ENCODE measurements at regions not wholly inside any gene's neighbourhood (a gene's known extent, or its start where the extent isn't known, plus 50 kb on each side); places are given as distances from the start of the nearest gene placed in this dataset.
"Not testable (repeated sequence)": the region's sequence is repeated elsewhere in the genome, so short reads cannot be mapped to it uniquely, and the experiment has no call there.

DNA sequence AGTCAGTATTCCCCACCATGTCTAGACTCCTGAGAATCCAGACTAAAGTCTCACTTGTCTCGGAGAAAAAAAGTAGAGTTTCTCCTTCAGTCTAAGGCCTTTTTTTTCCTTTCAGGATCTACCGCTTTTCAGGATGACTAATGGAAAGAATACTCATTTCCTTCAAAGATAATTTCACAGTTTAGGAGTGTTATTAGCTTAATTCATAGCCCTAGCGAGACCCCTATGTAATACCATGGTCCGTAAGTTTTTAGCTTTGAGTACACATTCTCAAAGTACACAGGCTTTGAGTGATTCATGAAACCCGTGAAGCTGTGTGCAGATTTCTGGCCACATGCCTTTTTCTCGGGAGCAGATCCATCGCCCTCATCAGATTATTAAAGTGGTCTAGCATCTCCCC lies 133.1 kb downstream of the SOX4 start:
- Histone ChIP-seq H3K36me3 (no peaks in the 10 kb centered on the region), H3K27ac (no peak overlapping the region), H3K9me3 (replicated peaks) (no peaks in the 10 kb centered on the region)

DNA sequence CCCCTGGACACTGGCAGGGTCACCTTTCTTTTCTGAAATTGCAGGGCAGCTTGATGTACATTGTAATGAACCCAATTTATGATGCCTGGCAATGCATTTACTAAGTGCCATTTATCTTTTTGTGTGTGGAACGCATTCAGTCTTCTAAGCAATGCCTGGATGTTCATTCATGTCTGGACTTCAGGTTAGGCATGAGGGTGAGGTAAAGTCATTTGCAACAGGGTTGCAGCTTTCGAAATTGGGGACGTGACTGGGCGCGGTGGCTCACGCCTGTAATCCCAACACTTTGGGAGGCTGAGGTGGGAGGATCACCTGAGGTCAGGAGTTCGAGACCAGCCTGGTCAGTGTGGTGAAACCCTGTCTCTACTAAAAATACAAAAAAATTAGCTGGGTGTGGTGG lies 134.6 kb downstream of the SOX4 start:
- Histone ChIP-seq H3K9me3 (replicated peaks) (no peaks in the 10 kb centered on the region), H3K27me3 (replicated peaks) (no peaks in the 10 kb centered on the region), H3K4me1 (replicated peaks) (peaks cover 23% of the 10 kb centered on the region), H3K36me3 (no peaks in the 10 kb centered on the region), H3K4me3 (no peak overlapping the region), H3K27ac (no peak overlapping the region)
- DNase-seq (ENCODE audit: low read depth in 1 of 2, low spot score in 2 of 2) = no peak

More for the DNA sequence above, 133.1 kb downstream of the SOX4 start:
- H3K27me3 ChIP-seq (replicated peaks) = no peaks in the 10 kb centered on the region
- no peak overlapping the region for H3K4me3 ChIP-seq
- H3K4me1 ChIP-seq (replicated peaks) = peaks cover 8% of the 10 kb centered on the region
- no peak for DNase-seq (ENCODE audit: low read depth in 1 of 2, low spot score in 2 of 2)

DNA sequence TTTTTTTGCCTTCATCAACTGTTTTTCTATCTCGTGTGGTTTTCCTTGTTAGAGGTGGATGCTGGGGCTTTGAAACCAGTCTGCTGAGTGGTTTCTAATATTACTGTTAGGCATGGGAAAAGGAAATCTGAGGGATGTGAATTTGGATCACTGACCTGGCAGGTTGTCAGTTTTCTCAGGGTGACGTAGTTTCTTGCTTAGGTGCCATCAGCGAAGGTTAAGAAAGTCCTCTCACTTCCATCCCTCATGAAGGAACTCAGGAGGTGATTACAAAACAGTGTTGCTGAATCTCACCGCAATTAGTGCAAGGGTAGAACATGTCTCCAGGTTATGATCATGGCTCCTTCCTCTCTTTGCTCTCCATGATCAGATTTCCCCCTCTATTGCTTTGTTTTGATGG lies 135.9 kb downstream of the SOX4 start:
- Histone ChIP-seq H3K4me3 (no peak overlapping the region), H3K27ac (no peak overlapping the region), H3K36me3 (no peaks in the 10 kb centered on the region), H3K9me3 (replicated peaks) (no peaks in the 10 kb centered on the region), H3K4me1 (replicated peaks) (peaks cover 31% of the 10 kb centered on the region), H3K27me3 (replicated peaks) (no peaks in the 10 kb centered on the region)
- DNase-seq (ENCODE audit: low read depth in 1 of 2, low spot score in 2 of 2) = no peak

DNA sequence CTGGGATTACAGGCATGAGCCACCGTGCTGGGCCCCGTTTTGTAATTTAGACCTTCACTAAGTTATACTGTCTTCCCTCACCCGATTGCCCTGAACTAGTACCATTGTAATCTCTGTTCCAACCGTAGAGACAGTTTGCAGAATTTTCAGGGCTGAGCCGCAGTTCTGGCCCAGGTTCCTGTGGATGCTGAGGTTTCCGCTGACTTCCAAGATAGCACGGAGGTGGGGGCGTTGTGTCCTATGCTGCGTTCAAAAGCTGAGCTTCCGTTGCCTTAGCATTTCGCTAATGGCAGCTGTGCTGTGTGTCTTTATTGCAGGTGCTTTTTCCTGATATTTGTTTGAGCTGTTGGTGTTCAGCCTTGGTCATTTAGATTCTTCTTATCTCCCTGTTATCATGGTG lies 137.0 kb downstream of the SOX4 start:
- H3K4me3 ChIP-seq = no peak overlapping the region
- no peak overlapping the region for H3K27ac ChIP-seq
- H3K36me3 ChIP-seq = no peaks in the 10 kb centered on the region
- no peak for DNase-seq (ENCODE audit: low read depth in 1 of 2, low spot score in 2 of 2)
- no peaks in the 10 kb centered on the region for H3K9me3 ChIP-seq (replicated peaks)
- peaks cover 31% of the 10 kb centered on the region for H3K4me1 ChIP-seq (replicated peaks)
- no peaks in the 10 kb centered on the region for H3K27me3 ChIP-seq (replicated peaks)

DNA sequence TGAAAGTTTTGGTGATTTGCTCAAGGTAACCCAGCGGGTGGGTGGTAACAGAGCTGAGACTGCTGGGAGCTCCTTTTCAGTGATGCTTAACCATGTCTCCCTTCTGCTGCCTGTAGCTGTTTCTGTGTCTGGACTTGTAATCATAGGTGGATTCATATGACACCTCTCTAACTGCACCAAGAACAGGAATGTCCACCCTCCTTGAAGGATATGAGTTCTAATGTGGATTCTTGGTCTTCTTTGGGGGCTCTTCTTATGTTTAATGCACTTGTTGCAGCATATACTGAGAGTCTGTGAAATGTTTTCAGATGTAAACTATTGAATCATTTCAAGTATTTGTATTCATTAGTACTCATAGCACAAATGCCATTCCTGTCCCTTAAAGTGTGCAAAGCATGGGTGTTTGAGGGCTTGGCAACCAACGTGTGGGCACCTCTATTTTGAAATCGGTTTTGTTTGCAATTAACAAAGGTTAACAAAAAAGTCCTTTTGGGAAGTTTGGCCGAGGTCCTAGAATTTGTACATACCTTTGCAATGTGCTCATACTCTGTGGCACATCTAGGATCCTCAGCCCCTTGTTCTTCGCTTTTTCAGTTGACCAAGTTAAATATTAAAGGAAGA lies 138.0 kb downstream of the SOX4 start:
- Histone ChIP-seq H3K4me3 (no peak overlapping the region), H3K27ac (peak overlapping the region; percentile 29)
- peak; percentile 58 to 80 for DNase-seq (ENCODE audit: low read depth in 1 of 2, low spot score in 2 of 2)

DNA sequence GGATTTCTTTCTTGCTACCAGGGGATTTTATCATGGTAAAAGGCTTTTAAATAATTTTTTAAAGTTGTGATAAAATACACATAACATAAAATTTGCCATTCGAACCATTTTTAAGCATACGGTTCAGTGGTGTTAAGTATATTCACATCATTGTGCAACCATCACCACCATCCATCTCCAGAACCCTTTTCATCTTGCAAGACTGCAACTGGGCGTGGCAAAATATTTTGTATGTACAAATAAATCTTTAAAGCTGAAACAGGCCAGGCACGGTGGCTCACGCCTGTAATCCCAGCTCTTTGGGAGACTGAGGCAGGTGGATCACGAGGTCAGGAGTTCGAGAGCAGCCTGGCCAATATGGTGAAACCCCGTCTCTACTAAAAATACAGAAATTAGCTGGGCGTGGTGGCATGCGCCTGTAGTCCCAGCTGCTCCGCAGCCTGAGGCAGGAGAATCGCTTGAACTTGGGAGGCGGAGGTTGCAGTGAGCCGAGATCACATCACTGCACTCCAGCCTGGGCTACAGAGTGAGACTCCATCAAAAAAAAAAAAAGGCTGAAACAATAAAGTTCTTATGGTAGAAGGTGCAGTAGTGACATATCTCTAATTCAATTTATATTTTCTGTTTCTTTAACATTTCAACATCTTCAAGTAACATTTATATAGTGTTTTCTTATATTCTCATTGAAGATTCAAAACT lies 138.6 kb downstream of the SOX4 start:
- peaks cover 31% of the 10 kb centered on the region for H3K4me1 ChIP-seq (replicated peaks)
- not testable (repeated sequence) for H3K36me3 ChIP-seq; DNase-seq (ENCODE audit: low read depth in 1 of 2, low spot score in 2 of 2); H3K27me3 ChIP-seq (replicated peaks); H3K4me3 ChIP-seq; H3K9me3 ChIP-seq (replicated peaks)
- peak overlapping the region; percentile 29 for H3K27ac ChIP-seq

More for the DNA sequence above, 138.0 kb downstream of the SOX4 start:
- Histone ChIP-seq H3K27me3 (replicated peaks) (no peaks in the 10 kb centered on the region), H3K9me3 (replicated peaks) (no peaks in the 10 kb centered on the region), H3K36me3 (no peaks in the 10 kb centered on the region), H3K4me1 (replicated peaks) (peaks cover 31% of the 10 kb centered on the region)

DNA sequence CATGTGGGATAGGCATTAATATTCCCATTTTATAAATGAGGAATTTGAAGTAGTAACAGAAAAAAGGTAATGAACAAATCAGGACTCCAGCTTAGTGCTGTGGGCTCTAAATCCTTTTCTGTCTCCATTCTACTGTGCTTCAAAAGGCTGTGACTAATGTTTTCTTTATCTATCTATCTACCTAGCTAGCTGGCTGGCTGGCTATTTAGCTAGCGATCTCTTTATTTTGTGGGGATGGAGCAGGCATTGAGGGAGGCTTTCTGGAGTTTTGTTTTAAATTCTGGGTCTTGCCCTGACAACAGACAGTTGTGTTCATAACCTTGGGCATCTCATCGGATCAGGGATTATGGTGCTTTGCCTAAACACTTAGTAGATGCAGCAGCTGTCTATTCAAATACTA lies 139.2 kb downstream of the SOX4 start:
- Histone ChIP-seq H3K4me3 (no peak overlapping the region), H3K27ac (peak overlapping the region; percentile 6; the same call in 1 of the 2 replicates), H3K4me1 (replicated peaks) (peaks cover 35% of the 10 kb centered on the region), H3K27me3 (replicated peaks) (no peaks in the 10 kb centered on the region), H3K9me3 (replicated peaks) (no peaks in the 10 kb centered on the region), H3K36me3 (no peaks in the 10 kb centered on the region)
- DNase-seq (ENCODE audit: low read depth in 1 of 2, low spot score in 2 of 2) = peak in 1 of 2 experiments; percentile 48

DNA sequence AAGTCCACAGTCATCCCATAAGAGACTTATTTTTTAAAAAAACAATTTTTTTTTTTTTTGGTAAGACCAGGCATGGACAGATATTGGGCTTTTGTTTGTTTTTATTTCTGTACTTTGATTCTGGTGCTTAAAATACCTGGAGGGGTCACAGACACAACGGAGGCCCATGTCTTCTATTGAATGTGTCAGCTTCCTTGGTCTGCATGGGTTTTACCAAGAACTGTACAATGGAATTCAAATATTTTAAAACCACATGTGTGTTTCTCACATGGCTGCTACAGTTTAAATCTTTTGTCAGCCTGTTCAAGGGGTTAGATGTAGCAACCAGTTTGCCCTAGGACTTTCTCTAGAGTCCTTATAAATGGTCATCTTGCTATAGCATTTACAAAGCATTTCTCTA lies 139.8 kb downstream of the SOX4 start:
- Histone ChIP-seq H3K4me3 (no peak overlapping the region), H3K27me3 (replicated peaks) (no peaks in the 10 kb centered on the region), H3K27ac (peak overlapping the region; percentile 6; the same call in 1 of the 2 replicates), H3K4me1 (replicated peaks) (peaks cover 41% of the 10 kb centered on the region), H3K36me3 (no peaks in the 10 kb centered on the region), H3K9me3 (replicated peaks) (no peaks in the 10 kb centered on the region)
- peak in 1 of 2 experiments; percentile 52 for DNase-seq (ENCODE audit: low read depth in 1 of 2, low spot score in 2 of 2)

DNA sequence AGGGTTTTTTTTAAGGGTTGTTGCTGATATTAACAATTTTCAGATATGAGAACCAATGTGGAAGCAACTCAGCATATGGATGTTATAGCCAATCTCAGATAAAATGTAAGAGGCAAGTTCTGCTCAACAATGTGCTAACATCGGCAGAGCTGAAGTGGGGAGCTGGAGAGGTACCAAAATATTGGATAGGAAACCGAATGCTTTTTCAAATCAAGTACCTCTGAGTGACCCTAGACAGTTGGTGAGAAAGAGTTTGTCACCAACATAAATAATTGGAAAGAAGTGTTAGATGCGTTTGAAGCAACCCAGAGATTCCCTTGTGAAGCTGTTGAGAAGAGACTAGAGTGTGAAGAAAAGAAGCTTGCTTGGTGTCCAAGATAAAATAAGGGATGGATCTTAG lies 140.7 kb downstream of the SOX4 start:
- DNase-seq (ENCODE audit: low read depth in 1 of 2, low spot score in 2 of 2) = no peak
- Histone ChIP-seq H3K4me1 (replicated peaks) (peaks cover 50% of the 10 kb centered on the region), H3K27ac (no peak overlapping the region), H3K4me3 (no peak overlapping the region), H3K27me3 (replicated peaks) (no peaks in the 10 kb centered on the region), H3K9me3 (replicated peaks) (no peaks in the 10 kb centered on the region), H3K36me3 (no peaks in the 10 kb centered on the region)

DNA sequence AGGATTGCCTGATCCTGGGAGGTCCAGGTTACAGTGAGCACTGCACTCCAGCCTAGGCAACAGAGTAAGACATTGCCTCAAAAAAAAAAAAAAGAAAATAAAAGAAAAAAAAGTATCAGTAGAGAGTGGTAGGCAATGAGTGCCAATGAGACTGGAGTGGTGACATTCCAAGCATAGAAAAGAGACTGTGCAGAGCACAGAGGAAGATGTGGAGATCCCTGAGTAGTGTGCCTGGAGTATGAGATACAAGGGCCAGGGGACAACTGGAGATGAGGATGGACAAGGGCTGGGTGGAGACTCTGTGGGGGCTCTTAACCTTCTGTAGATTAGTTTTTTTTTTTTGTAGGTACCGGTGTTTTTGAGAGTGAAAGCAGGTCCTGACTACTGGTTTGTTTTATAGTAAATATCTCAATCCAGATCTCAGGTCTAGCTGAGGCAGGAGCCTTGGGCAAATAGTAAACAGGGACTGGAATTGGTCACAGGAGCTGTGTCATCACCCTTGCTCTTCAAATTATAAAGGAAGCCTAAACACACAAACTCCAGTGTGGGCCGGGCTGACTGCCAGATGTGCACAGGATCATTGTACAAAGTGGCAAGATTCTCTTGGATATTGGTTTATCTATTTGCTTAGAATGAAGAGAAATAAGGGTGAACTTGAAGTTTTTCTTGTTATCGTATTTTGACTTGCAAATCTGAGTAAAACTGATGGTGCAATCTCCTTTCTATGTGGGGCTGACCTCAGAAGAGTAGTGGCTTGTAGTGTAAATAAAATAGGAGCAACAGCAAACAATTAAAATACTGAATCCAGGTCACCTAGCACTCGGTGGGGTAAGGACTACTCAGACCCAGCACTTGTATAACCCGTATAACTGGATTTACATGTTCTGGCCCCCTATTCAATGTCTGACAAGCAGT lies 144.9 kb downstream of the SOX4 start:
- Histone ChIP-seq H3K36me3 (no peaks in the 10 kb centered on the region), H3K27me3 (replicated peaks) (no peaks in the 10 kb centered on the region), H3K27ac (peak overlapping the region; percentile 35; the same call in 1 of the 2 replicates), H3K4me1 (replicated peaks) (peaks cover 62% of the 10 kb centered on the region), H3K4me3 (no peak overlapping the region), H3K9me3 (replicated peaks) (no peaks in the 10 kb centered on the region)
- peak; percentile 72 to 81 for DNase-seq (ENCODE audit: low read depth in 1 of 2, low spot score in 2 of 2)

DNA sequence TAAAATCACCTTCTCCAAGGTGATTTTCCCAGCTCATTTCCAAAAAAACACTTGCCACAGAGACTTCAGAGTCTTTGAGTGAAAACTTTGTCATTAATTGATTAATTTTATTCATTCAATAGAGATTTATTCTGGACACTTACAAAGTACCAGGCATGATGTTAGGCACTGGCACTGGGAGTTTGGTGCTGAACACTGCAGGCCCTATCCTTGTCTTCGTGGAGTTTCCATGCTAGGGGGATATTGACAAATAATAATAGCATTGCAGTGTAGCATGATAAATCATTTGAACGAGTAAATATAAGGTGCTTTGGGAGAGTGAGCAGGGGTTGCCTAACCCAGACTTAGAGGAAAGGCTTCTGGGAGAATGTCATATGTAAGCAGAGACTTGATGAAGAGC lies 145.7 kb downstream of the SOX4 start:
- H3K4me1 ChIP-seq (replicated peaks) = peaks cover 61% of the 10 kb centered on the region
- no peaks in the 10 kb centered on the region for H3K27me3 ChIP-seq (replicated peaks)

DNA sequence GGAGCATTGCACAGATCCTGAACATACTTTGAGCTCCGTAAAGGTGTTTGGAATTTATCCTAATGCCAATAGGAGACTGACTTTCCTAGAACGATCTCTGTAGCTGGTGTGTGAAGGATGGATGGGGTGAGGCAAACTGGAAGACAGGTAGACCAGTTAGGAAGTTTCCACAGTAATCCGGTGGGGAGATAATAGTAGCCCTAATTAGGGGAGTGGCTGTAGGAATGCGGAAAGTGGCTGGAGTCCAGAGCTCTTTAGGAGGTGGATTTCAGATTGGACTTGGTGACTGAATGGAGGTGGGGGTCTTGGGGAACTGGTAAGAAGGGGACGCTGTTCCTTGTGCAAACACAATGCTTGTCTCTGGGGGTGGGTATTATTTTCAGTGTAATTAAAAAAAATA lies 146.3 kb downstream of the SOX4 start:
- Histone ChIP-seq H3K27me3 (replicated peaks) (no peaks in the 10 kb centered on the region), H3K4me1 (replicated peaks) (peaks cover 65% of the 10 kb centered on the region), H3K27ac (no peak overlapping the region), H3K36me3 (no peaks in the 10 kb centered on the region), H3K9me3 (replicated peaks) (no peaks in the 10 kb centered on the region), H3K4me3 (no peak overlapping the region)
- no peak for DNase-seq (ENCODE audit: low read depth in 1 of 2, low spot score in 2 of 2)

More for the DNA sequence above, 145.7 kb downstream of the SOX4 start:
- no peak for DNase-seq (ENCODE audit: low read depth in 1 of 2, low spot score in 2 of 2)
- H3K27ac ChIP-seq = no peak overlapping the region; the same call in 1 of the 2 replicates
- no peak overlapping the region for H3K4me3 ChIP-seq
- H3K36me3 ChIP-seq = no peaks in the 10 kb centered on the region
- H3K9me3 ChIP-seq (replicated peaks) = no peaks in the 10 kb centered on the region

DNA sequence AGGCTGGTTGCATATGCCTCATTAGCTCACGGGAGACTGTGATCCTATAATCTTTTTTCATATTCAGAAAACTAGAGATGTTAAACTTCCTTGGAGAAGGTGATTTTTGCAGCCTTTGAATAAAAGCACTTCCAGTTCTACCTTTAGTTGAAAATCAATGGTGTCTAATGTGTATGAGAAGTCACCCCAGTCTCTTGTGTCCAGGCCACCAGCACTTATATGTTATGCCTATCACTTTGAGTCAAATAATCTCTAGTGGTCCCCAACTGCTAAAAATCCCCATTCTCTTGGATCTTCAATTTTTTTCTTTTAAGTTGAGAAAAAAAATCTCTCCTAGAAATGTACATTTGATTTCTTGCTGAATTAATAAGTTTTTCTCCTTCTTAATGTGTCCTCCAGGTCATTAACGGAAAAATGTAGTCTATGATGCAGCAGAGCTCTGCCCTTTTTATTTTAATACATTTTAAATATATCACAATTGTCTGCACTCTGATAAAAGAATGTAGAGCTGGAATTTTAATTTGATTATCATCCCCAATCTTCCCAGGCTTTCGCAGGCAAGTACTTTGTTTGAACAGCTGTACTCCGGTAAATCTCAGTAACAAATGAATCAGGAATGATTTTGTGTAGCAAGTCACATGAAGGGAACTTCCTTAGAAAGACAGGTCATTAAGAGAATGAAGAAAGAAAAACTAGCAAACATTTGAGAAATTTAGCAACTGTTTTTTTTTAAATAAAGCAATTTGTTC lies 147.0 kb downstream of the SOX4 start:
- H3K4me1 ChIP-seq (replicated peaks) = peaks cover 65% of the 10 kb centered on the region
- DNase-seq (ENCODE audit: low read depth in 1 of 2, low spot score in 2 of 2) = peak in 1 of 2 experiments; percentile 61
- no peaks in the 10 kb centered on the region for H3K9me3 ChIP-seq (replicated peaks)
- no peaks in the 10 kb centered on the region for H3K36me3 ChIP-seq
- H3K4me3 ChIP-seq = no peak overlapping the region
- H3K27me3 ChIP-seq (replicated peaks) = no peaks in the 10 kb centered on the region
- peak overlapping the region; percentile 68 for H3K27ac ChIP-seq

All from SJSA1 (cell line).